ENCODE measurements at regions not wholly inside any gene's neighbourhood (a gene's known extent, or its start where the extent isn't known, plus 50 kb on each side); places are given as distances from the start of the nearest gene placed in this dataset.

- no peaks in the 10 kb centered on the region for H3K27me3 ChIP-seq (replicated peaks; ENCODE audit: control insufficient read depth, insufficient read depth, low read length)
- intact Hi-C loops (cut with micrococcal nuclease; ENCODE audit: unreplicated experiment) = loop anchor here (5.0 kb wide), 1 partner anchor 130 kb away; no protein-coding TSS in a partner anchor
- no peak for DNase-seq
- no peaks in the 10 kb centered on the region for H3K4me1 ChIP-seq
- H3K27me3 Mint-ChIP-seq (ENCODE audit: insufficient read depth, unreplicated experiment) = peaks cover 2% of the 10 kb centered on the region
- H3K4me1 Mint-ChIP-seq (ENCODE audit: low read depth, unreplicated experiment) = no peaks in the 10 kb centered on the region
- POLR2A ChIA-PET = no interaction called here
- no peak overlapping the region for H3K4me3 Mint-ChIP-seq (ENCODE audit: unreplicated experiment)
- TF ChIP-seq CTCF (IDR thresholded peaks at IDR 0.05; ENCODE audit: insufficient read depth in 1 of 2, low read depth in 1 of 2, low read length in 1 of 2, severe bottlenecking in 1 of 2, unreplicated experiment in 1 of 2) = no peak
- CTCF ChIA-PET = no interaction called here
- H3K27ac Mint-ChIP-seq (ENCODE audit: unreplicated experiment) = no peak overlapping the region
- H3K9me3 ChIP-seq = no peaks in the 10 kb centered on the region
- H3K36me3 ChIP-seq (ENCODE audit: control insufficient read depth, insufficient read depth, low read length) = no peaks in the 10 kb centered on the region
- no TSS peak for BruUV-seq (replicated peaks)
- H3K9me3 Mint-ChIP-seq (ENCODE audit: unreplicated experiment) = no peaks in the 10 kb centered on the region
- no peak overlapping the region for H3K4me3 ChIP-seq (ENCODE audit: low read depth, low read length)
- no peaks in the 10 kb centered on the region for H3K36me3 Mint-ChIP-seq (ENCODE audit: insufficient read depth, unreplicated experiment)
These were observed 497.6 kb upstream of the ADAMTS16 start for GRCh38 chr5:4642525-4642924.

GRCh38 chr5:4643190-4643589 lies 496.9 kb upstream of the ADAMTS16 start:
- H3K9me3 Mint-ChIP-seq (ENCODE audit: unreplicated experiment) = no peaks in the 10 kb centered on the region
- CTCF ChIA-PET = no interaction called here
- H3K27ac Mint-ChIP-seq (ENCODE audit: unreplicated experiment) = no peak overlapping the region
- peaks cover 2% of the 10 kb centered on the region for H3K27me3 Mint-ChIP-seq (ENCODE audit: insufficient read depth, unreplicated experiment)
- POLR2A ChIA-PET = no interaction called here
- peak in 1 of 2 experiments; percentile 11 for DNase-seq
- no peak overlapping the region for H3K4me3 ChIP-seq (ENCODE audit: low read depth, low read length)
- no peaks in the 10 kb centered on the region for H3K4me1 Mint-ChIP-seq (ENCODE audit: low read depth, unreplicated experiment)
- H3K4me3 Mint-ChIP-seq (ENCODE audit: unreplicated experiment) = no peak overlapping the region
- no TSS peak for BruUV-seq (replicated peaks)
- no peaks in the 10 kb centered on the region for H3K36me3 Mint-ChIP-seq (ENCODE audit: insufficient read depth, unreplicated experiment)
- H3K9me3 ChIP-seq = no peaks in the 10 kb centered on the region
- intact Hi-C loops (cut with micrococcal nuclease; ENCODE audit: unreplicated experiment) = loop anchor here (5.0 kb wide), 1 partner anchor 131 kb away; no protein-coding TSS in a partner anchor
- no peaks in the 10 kb centered on the region for H3K36me3 ChIP-seq (ENCODE audit: control insufficient read depth, insufficient read depth, low read length)
- no peaks in the 10 kb centered on the region for H3K27me3 ChIP-seq (replicated peaks; ENCODE audit: control insufficient read depth, insufficient read depth, low read length)
- H3K4me1 ChIP-seq = no peaks in the 10 kb centered on the region
- no peak for TF ChIP-seq CTCF (IDR thresholded peaks at IDR 0.05; ENCODE audit: insufficient read depth in 1 of 2, low read depth in 1 of 2, low read length in 1 of 2, severe bottlenecking in 1 of 2, unreplicated experiment in 1 of 2)

- no peaks in the 10 kb centered on the region for H3K4me1 ChIP-seq
- H3K36me3 Mint-ChIP-seq (ENCODE audit: insufficient read depth, unreplicated experiment) = no peaks in the 10 kb centered on the region
- no peaks in the 10 kb centered on the region for H3K36me3 ChIP-seq (ENCODE audit: control insufficient read depth, insufficient read depth, low read length)
- no peak for TF ChIP-seq CTCF (IDR thresholded peaks at IDR 0.05; ENCODE audit: insufficient read depth in 1 of 2, low read depth in 1 of 2, low read length in 1 of 2, severe bottlenecking in 1 of 2, unreplicated experiment in 1 of 2)
- H3K9me3 Mint-ChIP-seq (ENCODE audit: unreplicated experiment) = no peaks in the 10 kb centered on the region
- no peaks in the 10 kb centered on the region for H3K27me3 ChIP-seq (replicated peaks; ENCODE audit: control insufficient read depth, insufficient read depth, low read length)
- H3K27me3 Mint-ChIP-seq (ENCODE audit: insufficient read depth, unreplicated experiment) = peaks cover 2% of the 10 kb centered on the region
- POLR2A ChIA-PET = no interaction called here
- H3K27ac Mint-ChIP-seq (ENCODE audit: unreplicated experiment) = no peak overlapping the region
- no peak overlapping the region for H3K4me3 ChIP-seq (ENCODE audit: low read depth, low read length)
- no TSS peak for BruUV-seq (replicated peaks)
- H3K9me3 ChIP-seq = no peaks in the 10 kb centered on the region
- CTCF ChIA-PET = no interaction called here
- no peak overlapping the region for H3K4me3 Mint-ChIP-seq (ENCODE audit: unreplicated experiment)
- no peaks in the 10 kb centered on the region for H3K4me1 Mint-ChIP-seq (ENCODE audit: low read depth, unreplicated experiment)
- no peak for DNase-seq
- intact Hi-C loops (cut with micrococcal nuclease; ENCODE audit: unreplicated experiment) = loop anchor here (5.0 kb wide), 1 partner anchor 132 kb away; no protein-coding TSS in a partner anchor
These were observed 496.2 kb upstream of the ADAMTS16 start for GRCh38 chr5:4643960-4644359.

Measured in Caco-2 (cell line).